T-helper 2 cell (primary cell): ENCODE measurements at regions not wholly inside any gene's neighbourhood (a gene's known extent, or its start where the extent isn't known, plus 50 kb on each side); places are given as distances from the start of the nearest gene placed in this dataset.

Experiments used
- DNase-seq, 5 experiments: peaks; one replicate each; pipeline versions ENCODE4 v3.0.0 to v3.0.0-alpha.2; 2012 to 2022

- DNase-seq: no peak
Observed at GRCh38 chr4:123851521-123851920, 454.9 kb downstream of the SPRY1 start.

- no peak for DNase-seq
Observed at GRCh38 chr4:123853651-123854050, 457.1 kb downstream of the SPRY1 start.

GRCh38 chr4:123856689-123857545 is 460.3 kb downstream of the SPRY1 start:
- DNase-seq: no peak

GRCh38 chr4:123858465-123858864 is 461.9 kb downstream of the SPRY1 start:
- DNase-seq: no peak

GRCh38 chr4:123862812-123863211 is 466.2 kb downstream of the SPRY1 start:
- DNase-seq: no peak

- no peak for DNase-seq
Observed at GRCh38 chr4:123866796-123867195, 470.2 kb downstream of the SPRY1 start.

- no peak for DNase-seq
Observed at GRCh38 chr4:123867910-123868587, 471.5 kb downstream of the SPRY1 start.

- DNase-seq: no peak
Observed at GRCh38 chr4:123869286-123870215, 473.0 kb downstream of the SPRY1 start.

- no peak for DNase-seq
Observed at GRCh38 chr4:123870216-123870876, 473.8 kb downstream of the SPRY1 start.

GRCh38 chr4:123871341-123871740 is 474.7 kb downstream of the SPRY1 start:
- DNase-seq: no peak

GRCh38 chr4:123874063-123874462 is 477.5 kb downstream of the SPRY1 start:
- no peak for DNase-seq

GRCh38 chr4:123876143-123876542 is 479.5 kb downstream of the SPRY1 start:
- DNase-seq: no peak

- no peak for DNase-seq
Observed at GRCh38 chr4:123876671-123877101, 480.1 kb downstream of the SPRY1 start.

GRCh38 chr4:123877551-123877950 is 481.0 kb downstream of the SPRY1 start:
- no peak for DNase-seq

GRCh38 chr4:123878976-123879375 is 482.4 kb downstream of the SPRY1 start:
- no peak for DNase-seq

- no peak for DNase-seq
Observed at GRCh38 chr4:123880631-123881030, 484.0 kb downstream of the SPRY1 start.

GRCh38 chr4:123884922-123885321 is 488.3 kb downstream of the SPRY1 start:
- DNase-seq: no peak

- DNase-seq: no peak
Observed at GRCh38 chr4:123889507-123889906, 492.9 kb downstream of the SPRY1 start.

- no peak for DNase-seq
Observed at GRCh38 chr4:123890889-123891288, 494.3 kb downstream of the SPRY1 start.

- DNase-seq: no peak
Observed at GRCh38 chr4:123891881-123892280, 495.3 kb downstream of the SPRY1 start.

GRCh38 chr4:123892368-123892976 is 495.9 kb downstream of the SPRY1 start:
- DNase-seq: no peak
